CD4-positive, alpha-beta T cell (primary cell): ENCODE measurements at regions not wholly inside any gene's neighbourhood (a gene's known extent, or its start where the extent isn't known, plus 50 kb on each side); places are given as distances from the start of the nearest gene placed in this dataset.

Experiments
- ATAC-seq: fragments of 200-7000 bp; cut with Tn5 transposase; one replicate; pipeline ENCODE4 v1.10.0; 2022; ENCODE audit warnings: mild to moderate bottlenecking; ENCODE audit not compliant: poor library complexity
- CTCF ChIA-PET: fragments of 350-600 bp; sonication (Branson Sonifier 250); formaldehyde crosslinking; loops from one replicate; lab custom pipeline; 2021; ENCODE audit warnings: antibody characterized with exemption, inconsistent platforms; lab: Charles Lee
- POLR2A ChIA-PET: fragments of 350-600 bp; sonication (Branson Sonifier 250); formaldehyde crosslinking; loops from one replicate; lab custom pipeline; 2021; ENCODE audit warnings: antibody characterized with exemption, inconsistent platforms; lab: Charles Lee
- DNase-seq, 14 experiments: peaks; one replicate each; pipeline ENCODE4 v3.0.0-alpha.2; 2013 to 2020; ENCODE audit warnings: mixed read lengths in 2 of 14
- H3K27ac ChIP-seq, 2 donors: one replicate each; pipeline versions ENCODE4 v1.5.1 to v1.7.0; 2013; ENCODE audit warnings: low read length in 2 of 2, low read depth in 1 of 2, mild to moderate bottlenecking in 1 of 2
- H3K27me3 ChIP-seq, 2 experiments: 1 replicate in 1 of 2; 2 replicates in 1 of 2; pipeline versions ENCODE4 v1.6.1 to v1.7.0; 2013; ENCODE audit warnings: low read length in 2 of 2, control low read depth in 1 of 2, mild to moderate bottlenecking in 1 of 2, moderate library complexity in 1 of 2; ENCODE audit not compliant: insufficient read depth in 2 of 2, control insufficient read depth in 1 of 2
- H3K36me3 ChIP-seq: one replicate; pipeline ENCODE4 v1.6.1; 2013; ENCODE audit warnings: low read length, control low read depth; ENCODE audit not compliant: insufficient read depth
- H3K4me1 ChIP-seq: one replicate; pipeline ENCODE4 v1.6.1; 2013; ENCODE audit warnings: low read length, control low read depth; ENCODE audit not compliant: insufficient read depth
- H3K4me3 ChIP-seq: one replicate; pipeline ENCODE4 v1.5.1; 2013; ENCODE audit warnings: mild to moderate bottlenecking, low read length, moderate library complexity
- H3K9me3 ChIP-seq, 2 experiments: 1 replicate in 1 of 2; 2 replicates in 1 of 2; pipeline versions ENCODE4 v1.6.1 to v1.7.0; 2013; ENCODE audit warnings: low read length in 2 of 2, mild to moderate bottlenecking in 2 of 2, control low read depth in 1 of 2, moderate library complexity in 1 of 2; ENCODE audit not compliant: control insufficient read depth in 1 of 2, insufficient read depth in 1 of 2
- H3K27ac Mint-ChIP-seq: one replicate; pipeline ENCODE4 v1.8.0; 2020; ENCODE audit warnings: mixed read lengths
- H3K27me3 Mint-ChIP-seq: one replicate; pipeline ENCODE4 v1.8.0; 2021; ENCODE audit warnings: mixed read lengths
- H3K36me3 Mint-ChIP-seq: one replicate; pipeline ENCODE4 v1.8.0; 2021; ENCODE audit warnings: low read depth, mixed read lengths
- H3K4me1 Mint-ChIP-seq: one replicate; pipeline ENCODE4 v1.8.0; 2021; ENCODE audit warnings: low read depth, mixed read lengths
- H3K4me3 Mint-ChIP-seq: one replicate; pipeline ENCODE4 v1.8.0; 2020; ENCODE audit warnings: mild to moderate bottlenecking, mixed read lengths
- H3K9me3 Mint-ChIP-seq: one replicate; pipeline ENCODE4 v1.8.0; 2020; ENCODE audit warnings: mixed read lengths
- intact Hi-C, 2 experiments: fragments of 100-400 bp; cut with DNase I in 1 of 2; cut with micrococcal nuclease in 1 of 2; formaldehyde crosslinking; loops; one replicate each; pipeline versions ENCODE4 v1.15.1 to v1.9.0; 2023 to 2025; cut with DNase I, micrococcal nuclease
- TF ChIP-seq, protein P1 (sequence below): fragments of 200-600 bp; IDR thresholded peaks from one replicate; pipeline ENCODE4 v1.8.0; 2022; ENCODE audit warnings: antibody characterized with exemption, mild to moderate bottlenecking

DNA sequence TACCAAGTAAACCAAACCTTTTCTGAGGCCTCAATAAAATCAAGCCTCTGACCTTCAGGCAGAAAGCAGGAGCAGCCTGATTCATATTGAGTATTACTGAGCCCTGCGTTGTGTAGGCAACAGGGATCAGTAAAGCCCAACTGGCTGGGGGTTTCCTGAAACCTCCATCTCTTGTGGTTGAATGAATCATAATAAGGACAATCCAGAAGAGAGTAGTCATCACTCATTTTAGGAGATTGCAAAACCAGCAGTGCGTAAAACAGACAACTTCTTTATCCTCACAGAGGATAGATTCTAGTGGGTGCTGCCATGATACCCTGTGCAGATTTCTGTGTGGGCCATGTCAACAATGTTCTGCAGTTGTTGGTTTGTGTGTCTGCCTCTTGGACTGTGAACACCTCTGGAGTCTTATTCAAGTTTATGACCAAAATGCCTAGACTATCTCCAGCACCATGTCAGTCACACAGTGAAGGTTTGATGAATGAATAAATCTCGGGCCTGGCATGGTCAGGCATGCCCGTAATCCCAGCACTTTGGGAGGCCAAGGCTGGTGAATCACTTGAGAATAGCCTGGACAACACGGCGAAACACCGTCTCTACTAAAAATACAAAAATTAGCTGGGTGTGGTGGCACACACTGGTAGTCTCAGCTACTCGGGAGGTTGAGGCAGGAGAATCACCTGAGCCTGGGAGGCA is 51.8 kb upstream of the RAB27B start:
- TF ChIP-seq, protein P1, sequence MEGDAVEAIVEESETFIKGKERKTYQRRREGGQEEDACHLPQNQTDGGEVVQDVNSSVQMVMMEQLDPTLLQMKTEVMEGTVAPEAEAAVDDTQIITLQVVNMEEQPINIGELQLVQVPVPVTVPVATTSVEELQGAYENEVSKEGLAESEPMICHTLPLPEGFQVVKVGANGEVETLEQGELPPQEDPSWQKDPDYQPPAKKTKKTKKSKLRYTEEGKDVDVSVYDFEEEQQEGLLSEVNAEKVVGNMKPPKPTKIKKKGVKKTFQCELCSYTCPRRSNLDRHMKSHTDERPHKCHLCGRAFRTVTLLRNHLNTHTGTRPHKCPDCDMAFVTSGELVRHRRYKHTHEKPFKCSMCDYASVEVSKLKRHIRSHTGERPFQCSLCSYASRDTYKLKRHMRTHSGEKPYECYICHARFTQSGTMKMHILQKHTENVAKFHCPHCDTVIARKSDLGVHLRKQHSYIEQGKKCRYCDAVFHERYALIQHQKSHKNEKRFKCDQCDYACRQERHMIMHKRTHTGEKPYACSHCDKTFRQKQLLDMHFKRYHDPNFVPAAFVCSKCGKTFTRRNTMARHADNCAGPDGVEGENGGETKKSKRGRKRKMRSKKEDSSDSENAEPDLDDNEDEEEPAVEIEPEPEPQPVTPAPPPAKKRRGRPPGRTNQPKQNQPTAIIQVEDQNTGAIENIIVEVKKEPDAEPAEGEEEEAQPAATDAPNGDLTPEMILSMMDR = no peak
- Mint-ChIP-seq H3K9me3 (no peaks in the 10 kb centered on the region), H3K36me3 (no peaks in the 10 kb centered on the region), H3K4me3 (no peak overlapping the region), H3K27me3 (no peaks in the 10 kb centered on the region), H3K4me1 (no peaks in the 10 kb centered on the region), H3K27ac (no peak overlapping the region)
- Histone ChIP-seq H3K27me3 (no peaks in the 10 kb centered on the region), H3K27ac (no peak overlapping the region), H3K9me3 (no peaks in the 10 kb centered on the region), H3K4me1 (no peaks in the 10 kb centered on the region), H3K36me3 (no peaks in the 10 kb centered on the region), H3K4me3 (no peak overlapping the region)
- ChIA-PET CTCF (no interaction called here), POLR2A (no interaction called here)
- no peak for DNase-seq
- intact Hi-C loops = no loop called here
- ATAC-seq = no peak

DNA sequence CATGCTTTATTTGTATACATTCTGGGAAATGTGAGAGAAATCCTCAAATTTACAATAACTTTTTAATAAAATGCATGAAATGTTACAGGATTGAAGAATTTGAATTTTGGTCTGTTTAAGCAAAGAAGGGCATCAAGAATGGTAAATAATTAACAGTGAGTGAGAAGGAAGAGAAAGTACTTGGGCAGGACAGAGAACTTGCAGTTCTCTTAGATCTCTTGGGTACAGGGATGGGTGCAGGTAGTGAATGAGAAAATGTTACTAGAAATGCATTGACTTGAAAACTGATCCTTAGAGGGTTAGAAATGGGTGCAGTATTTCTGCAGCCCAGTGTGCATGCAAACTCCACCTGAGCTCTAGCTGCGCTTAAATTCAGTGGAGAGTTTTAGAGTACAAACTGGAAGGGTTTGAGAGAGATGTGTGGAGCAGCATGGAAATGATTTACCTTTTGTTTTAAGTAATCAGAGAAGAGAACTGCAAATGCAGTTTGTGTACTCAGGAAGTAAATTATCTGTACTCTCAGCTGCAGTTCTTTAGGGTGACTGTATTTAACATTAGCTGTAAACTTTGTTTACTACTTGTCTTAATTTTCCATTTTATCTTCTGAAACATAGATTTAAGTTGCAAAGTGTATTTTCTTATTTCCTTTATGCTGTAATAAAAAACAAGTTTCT is 51.0 kb upstream of the RAB27B start:
- ATAC-seq = no peak
- intact Hi-C loops = no loop called here
- H3K36me3 ChIP-seq = no peaks in the 10 kb centered on the region
- Mint-ChIP-seq H3K4me3 (no peak overlapping the region), H3K27me3 (no peaks in the 10 kb centered on the region), H3K36me3 (no peaks in the 10 kb centered on the region), H3K27ac (no peak overlapping the region), H3K9me3 (no peaks in the 10 kb centered on the region), H3K4me1 (no peaks in the 10 kb centered on the region)
- no peak overlapping the region for H3K4me3 ChIP-seq
- ChIA-PET POLR2A (no interaction called here), CTCF (no interaction called here)
- no peaks in the 10 kb centered on the region for H3K27me3 ChIP-seq
- no peak overlapping the region for H3K27ac ChIP-seq
- DNase-seq = no peak
- TF ChIP-seq, protein P1 = no peak
- no peaks in the 10 kb centered on the region for H3K9me3 ChIP-seq
- H3K4me1 ChIP-seq = no peaks in the 10 kb centered on the region

DNA sequence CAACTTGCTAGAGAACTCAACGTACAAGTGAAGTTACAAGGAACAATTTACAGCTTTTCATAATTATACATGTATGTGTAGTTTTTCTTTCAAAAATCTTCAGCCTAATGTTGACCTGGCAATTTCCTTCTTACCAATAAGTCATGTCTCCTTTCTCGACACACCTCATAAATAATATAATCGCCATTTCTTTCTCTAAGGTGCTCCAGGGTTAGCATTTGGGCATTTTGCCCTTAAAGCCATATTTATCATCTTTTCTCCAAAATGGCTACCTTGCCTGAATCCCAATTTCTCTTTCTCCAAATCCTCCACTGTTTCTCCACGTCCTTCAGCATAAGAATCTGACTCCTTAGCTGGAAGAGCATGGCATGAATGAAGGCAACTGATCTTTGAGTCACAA is 50.3 kb upstream of the RAB27B start:
- ATAC-seq (no peak), DNase-seq (no peak)
- TF ChIP-seq, protein P1 = no peak
- Histone ChIP-seq H3K9me3 (no peaks in the 10 kb centered on the region), H3K27me3 (no peaks in the 10 kb centered on the region), H3K4me1 (no peaks in the 10 kb centered on the region), H3K36me3 (no peaks in the 10 kb centered on the region), H3K27ac (no peak overlapping the region), H3K4me3 (no peak overlapping the region)
- CTCF ChIA-PET = no interaction called here
- intact Hi-C loops = no loop called here
- Mint-ChIP-seq H3K27ac (no peak overlapping the region), H3K27me3 (no peaks in the 10 kb centered on the region), H3K4me3 (no peak overlapping the region), H3K9me3 (no peaks in the 10 kb centered on the region), H3K36me3 (no peaks in the 10 kb centered on the region), H3K4me1 (no peaks in the 10 kb centered on the region)
- POLR2A ChIA-PET = no interaction called here
